ENCODE measurements at regions not wholly inside any gene's neighbourhood (a gene's known extent, or its start where the extent isn't known, plus 50 kb on each side); places are given as distances from the start of the nearest gene placed in this dataset.
A peak's percentile ranks its signal among the peaks of the same experiment; 100 is the strongest.

GRCh38 chr5:37896159-37896558 is 56.3 kb upstream of the GDNF start:
- no peak for DNase-seq

GRCh38 chr5:37893434-37894134 is 53.7 kb upstream of the GDNF start:
- DNase-seq, result no peak

GRCh38 chr5:37892586-37892985 is 52.7 kb upstream of the GDNF start:
- DNase-seq, result no peak

- no peak for DNase-seq
Observed at GRCh38 chr5:37891832-37892231, 52.0 kb upstream of the GDNF start.

- peak; percentile 84 for DNase-seq
Observed at GRCh38 chr5:37889612-37890317, 49.9 kb upstream of the GDNF start.

Data from MV-4-11 (cell line).